Peyer's patch (tissue), 4 donors: ENCODE measurements at regions not wholly inside any gene's neighbourhood (a gene's known extent, or its start where the extent isn't known, plus 50 kb on each side); places are given as distances from the start of the nearest gene placed in this dataset.

Experiments used
- CTCF ChIP-seq, 6 experiments: fragments of 450-650 bp in 4 of 6; fragments of 200-600 bp in 2 of 6; sonication (generic) in 1 of 6; IDR thresholded peaks; one replicate each; pipeline ENCODE4 v1.5.1; 2017 to 2019; ENCODE audit warnings: antibody characterized with exemption in 6 of 6, mild to moderate bottlenecking in 3 of 6, moderate library complexity in 1 of 6
- POLR2A ChIP-seq, 2 donors: fragments of 450-650 bp; IDR thresholded peaks; one replicate each; pipeline ENCODE4 v1.5.1; 2017; ENCODE audit warnings: antibody characterized with exemption in 2 of 2, mild to moderate bottlenecking in 2 of 2, moderate library complexity in 2 of 2

- TF ChIP-seq POLR2A (IDR thresholded peaks at IDR 0.05) (no peak), CTCF (IDR thresholded peaks at IDR 0.05) (no peak)
Measured at GRCh38 chr9:33731625-33732024, 63.7 kb upstream of the PRSS3 start.
